ENCODE measurements at regions not wholly inside any gene's neighbourhood (a gene's known extent, or its start where the extent isn't known, plus 50 kb on each side); places are given as distances from the start of the nearest gene placed in this dataset.

- no peak overlapping the region for H3K27ac Mint-ChIP-seq
- H3K4me1 Mint-ChIP-seq, result peaks cover 2% of the 10 kb centered on the region
- no peak for DNase-seq
- no peak overlapping the region for H3K4me3 Mint-ChIP-seq
- H3K27me3 Mint-ChIP-seq, result peaks cover 3% of the 10 kb centered on the region
- no peaks in the 10 kb centered on the region for H3K36me3 Mint-ChIP-seq (ENCODE audit: low read depth)
- no peaks in the 10 kb centered on the region for H3K9me3 Mint-ChIP-seq
- intact Hi-C loops (cut with micrococcal nuclease), result loop anchor here (10.0 kb wide), 1 partner anchor 641 kb away; no protein-coding TSS in a partner anchor
Measured at GRCh38 chr7:12066004-12066403, 145.1 kb upstream of the TMEM106B start.

- intact Hi-C loops (cut with micrococcal nuclease), result loop anchor here (10.0 kb wide), 1 partner anchor 642 kb away; no protein-coding TSS in a partner anchor
- Mint-ChIP-seq H3K27me3 (peaks cover 2% of the 10 kb centered on the region), H3K9me3 (no peaks in the 10 kb centered on the region), H3K4me1 (peaks cover 2% of the 10 kb centered on the region), H3K36me3 (ENCODE audit: low read depth) (no peaks in the 10 kb centered on the region), H3K4me3 (no peak overlapping the region), H3K27ac (no peak overlapping the region)
- no peak for DNase-seq
Measured at GRCh38 chr7:12066521-12066920, 144.6 kb upstream of the TMEM106B start.

GRCh38 chr7:12067156-12067831 is 143.8 kb upstream of the TMEM106B start:
- peak; percentile 87 for DNase-seq
- no peaks in the 10 kb centered on the region for H3K9me3 Mint-ChIP-seq
- H3K36me3 Mint-ChIP-seq (ENCODE audit: low read depth), result no peaks in the 10 kb centered on the region
- H3K4me1 Mint-ChIP-seq, result peaks cover 2% of the 10 kb centered on the region
- H3K27ac Mint-ChIP-seq, result no peak overlapping the region
- intact Hi-C loops (cut with micrococcal nuclease), result loop anchor here (1.0 to 10.0 kb wide), 3 partner anchors 255 to 642 kb away; no protein-coding TSS in a partner anchor
- peaks cover 2% of the 10 kb centered on the region for H3K27me3 Mint-ChIP-seq
- no peak overlapping the region for H3K4me3 Mint-ChIP-seq

GRCh38 chr7:12069757-12070156 is 141.3 kb upstream of the TMEM106B start:
- no peaks in the 10 kb centered on the region for H3K36me3 Mint-ChIP-seq (ENCODE audit: low read depth)
- H3K4me3 Mint-ChIP-seq, result no peak overlapping the region
- peaks cover 2% of the 10 kb centered on the region for H3K4me1 Mint-ChIP-seq
- H3K27ac Mint-ChIP-seq, result no peak overlapping the region
- intact Hi-C loops (cut with micrococcal nuclease), result loop anchor here (10.0 kb wide), 1 partner anchor 645 kb away; no protein-coding TSS in a partner anchor
- H3K9me3 Mint-ChIP-seq, result peaks cover 2% of the 10 kb centered on the region
- peaks cover 4% of the 10 kb centered on the region for H3K27me3 Mint-ChIP-seq
- no peak for DNase-seq

GRCh38 chr7:12074889-12075288 is 136.2 kb upstream of the TMEM106B start:
- no peak for DNase-seq
- intact Hi-C loops (cut with micrococcal nuclease), result no loop called here
- Mint-ChIP-seq H3K27ac (no peak overlapping the region), H3K4me3 (no peak overlapping the region), H3K4me1 (no peaks in the 10 kb centered on the region), H3K27me3 (peaks cover 3% of the 10 kb centered on the region), H3K36me3 (ENCODE audit: low read depth) (no peaks in the 10 kb centered on the region), H3K9me3 (peaks cover 19% of the 10 kb centered on the region)

GRCh38 chr7:12080006-12080405 is 131.1 kb upstream of the TMEM106B start:
- no peaks in the 10 kb centered on the region for H3K36me3 Mint-ChIP-seq (ENCODE audit: low read depth)
- H3K4me1 Mint-ChIP-seq, result no peaks in the 10 kb centered on the region
- intact Hi-C loops (cut with micrococcal nuclease), result no loop called here
- H3K9me3 Mint-ChIP-seq, result peaks cover 15% of the 10 kb centered on the region
- no peak for DNase-seq
- no peak overlapping the region for H3K4me3 Mint-ChIP-seq
- peaks cover 2% of the 10 kb centered on the region for H3K27me3 Mint-ChIP-seq
- H3K27ac Mint-ChIP-seq, result no peak overlapping the region

- intact Hi-C loops (cut with micrococcal nuclease), result no loop called here
- Mint-ChIP-seq H3K27me3 (peaks cover 2% of the 10 kb centered on the region), H3K4me3 (no peak overlapping the region), H3K27ac (no peak overlapping the region), H3K9me3 (no peaks in the 10 kb centered on the region), H3K36me3 (ENCODE audit: low read depth) (no peaks in the 10 kb centered on the region), H3K4me1 (no peaks in the 10 kb centered on the region)
- no peak for DNase-seq
Measured at GRCh38 chr7:12085516-12085915, 125.6 kb upstream of the TMEM106B start.

- Mint-ChIP-seq H3K4me3 (no peak overlapping the region), H3K9me3 (no peaks in the 10 kb centered on the region), H3K4me1 (no peaks in the 10 kb centered on the region), H3K36me3 (ENCODE audit: low read depth) (no peaks in the 10 kb centered on the region), H3K27ac (no peak overlapping the region), H3K27me3 (no peaks in the 10 kb centered on the region)
- no peak for DNase-seq
- intact Hi-C loops (cut with micrococcal nuclease), result no loop called here
Measured at GRCh38 chr7:12089951-12090756, 120.9 kb upstream of the TMEM106B start.

- intact Hi-C loops (cut with micrococcal nuclease), result no loop called here
- Mint-ChIP-seq H3K9me3 (no peaks in the 10 kb centered on the region), H3K27ac (no peak overlapping the region), H3K36me3 (ENCODE audit: low read depth) (no peaks in the 10 kb centered on the region), H3K4me3 (no peak overlapping the region), H3K4me1 (no peaks in the 10 kb centered on the region), H3K27me3 (no peaks in the 10 kb centered on the region)
- DNase-seq, result no peak
Measured at GRCh38 chr7:12090757-12091221, 120.3 kb upstream of the TMEM106B start.

GRCh38 chr7:12091231-12091630 is 119.9 kb upstream of the TMEM106B start:
- Mint-ChIP-seq H3K4me3 (no peak overlapping the region), H3K36me3 (ENCODE audit: low read depth) (no peaks in the 10 kb centered on the region), H3K4me1 (no peaks in the 10 kb centered on the region), H3K27me3 (no peaks in the 10 kb centered on the region), H3K27ac (no peak overlapping the region), H3K9me3 (no peaks in the 10 kb centered on the region)
- DNase-seq, result no peak
- intact Hi-C loops (cut with micrococcal nuclease), result no loop called here

- Mint-ChIP-seq H3K9me3 (no peaks in the 10 kb centered on the region), H3K4me1 (no peaks in the 10 kb centered on the region), H3K4me3 (no peak overlapping the region), H3K36me3 (ENCODE audit: low read depth) (no peaks in the 10 kb centered on the region), H3K27me3 (peaks cover 1% of the 10 kb centered on the region), H3K27ac (no peak overlapping the region)
- DNase-seq, result no peak
- intact Hi-C loops (cut with micrococcal nuclease), result no loop called here
Measured at GRCh38 chr7:12092499-12093130, 118.5 kb upstream of the TMEM106B start.

- Mint-ChIP-seq H3K36me3 (ENCODE audit: low read depth) (no peaks in the 10 kb centered on the region), H3K4me3 (no peak overlapping the region), H3K27ac (no peak overlapping the region), H3K9me3 (no peaks in the 10 kb centered on the region), H3K27me3 (peaks cover 1% of the 10 kb centered on the region), H3K4me1 (no peaks in the 10 kb centered on the region)
- DNase-seq, result no peak
- intact Hi-C loops (cut with micrococcal nuclease), result no loop called here
Measured at GRCh38 chr7:12093365-12093764, 117.7 kb upstream of the TMEM106B start.

- Mint-ChIP-seq H3K9me3 (no peaks in the 10 kb centered on the region), H3K27me3 (peaks cover 1% of the 10 kb centered on the region), H3K4me3 (no peak overlapping the region), H3K27ac (no peak overlapping the region), H3K36me3 (ENCODE audit: low read depth) (no peaks in the 10 kb centered on the region), H3K4me1 (no peaks in the 10 kb centered on the region)
- no peak for DNase-seq
- intact Hi-C loops (cut with micrococcal nuclease), result no loop called here
Measured at GRCh38 chr7:12094365-12094921, 116.7 kb upstream of the TMEM106B start.

- DNase-seq, result no peak
- no peak overlapping the region for H3K4me3 Mint-ChIP-seq
- peaks cover 9% of the 10 kb centered on the region for H3K27me3 Mint-ChIP-seq
- H3K9me3 Mint-ChIP-seq, result no peaks in the 10 kb centered on the region
- H3K27ac Mint-ChIP-seq, result no peak overlapping the region
- H3K4me1 Mint-ChIP-seq, result no peaks in the 10 kb centered on the region
- no peaks in the 10 kb centered on the region for H3K36me3 Mint-ChIP-seq (ENCODE audit: low read depth)
- intact Hi-C loops (cut with micrococcal nuclease), result no loop called here
Measured at GRCh38 chr7:12102126-12102525, 109.0 kb upstream of the TMEM106B start.
